NCI-H2081 (cell line): ENCODE measurements at regions not wholly inside any gene's neighbourhood (a gene's known extent, or its start where the extent isn't known, plus 50 kb on each side); places are given as distances from the start of the nearest gene placed in this dataset.
A peak's percentile ranks its signal among the peaks of the same experiment; 100 is the strongest.
"Not testable (repeated sequence)": the region's sequence is repeated elsewhere in the genome, so short reads cannot be mapped to it uniquely, and the experiment has no call there.

Experiments used
- DNase-seq, 2 experiments: peaks; one replicate each; lab custom pipeline; 2025; lab: John Stamatoyannopoulos, UW

DNA sequence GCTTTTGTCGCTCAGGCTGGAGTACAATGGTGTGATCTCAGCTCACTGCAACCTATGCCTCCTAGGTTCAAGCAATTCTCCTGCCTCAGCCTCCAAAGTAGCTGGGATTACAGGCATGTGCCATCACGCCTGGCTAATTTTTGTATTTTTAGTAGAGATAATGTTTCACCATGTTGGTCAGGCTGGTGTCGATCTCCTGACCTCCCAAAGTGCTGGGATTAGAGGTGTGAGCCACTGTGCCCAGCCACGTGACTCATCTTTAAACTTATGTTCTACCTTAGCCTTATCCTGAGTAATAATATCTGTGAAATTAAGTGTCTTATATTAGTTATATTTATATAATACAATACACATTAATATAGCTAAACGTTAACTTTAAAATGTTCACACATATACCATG is 101.2 kb upstream of the CADM1 start:
- DNase-seq: not testable (repeated sequence)

DNA sequence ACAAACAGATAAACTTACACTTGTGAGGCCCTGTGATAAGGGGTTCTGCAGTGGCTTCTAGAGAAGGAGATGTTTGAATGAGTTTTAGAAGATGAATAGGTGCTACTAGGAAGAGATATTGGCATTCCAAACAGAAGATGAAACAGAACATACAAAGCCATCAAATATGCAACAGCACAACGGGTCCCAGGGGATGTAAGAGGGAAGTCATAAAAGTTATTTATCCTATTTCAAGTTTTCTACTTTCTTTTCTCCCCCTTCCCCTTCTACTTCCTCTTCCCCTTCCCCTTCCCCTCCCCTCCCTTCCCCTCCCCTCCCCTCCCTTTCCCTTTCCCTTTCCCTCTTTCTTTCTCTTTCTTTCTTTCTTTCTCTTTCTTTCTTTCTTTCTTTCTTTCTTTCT is 94.9 kb upstream of the CADM1 start:
- DNase-seq: no peak

DNA sequence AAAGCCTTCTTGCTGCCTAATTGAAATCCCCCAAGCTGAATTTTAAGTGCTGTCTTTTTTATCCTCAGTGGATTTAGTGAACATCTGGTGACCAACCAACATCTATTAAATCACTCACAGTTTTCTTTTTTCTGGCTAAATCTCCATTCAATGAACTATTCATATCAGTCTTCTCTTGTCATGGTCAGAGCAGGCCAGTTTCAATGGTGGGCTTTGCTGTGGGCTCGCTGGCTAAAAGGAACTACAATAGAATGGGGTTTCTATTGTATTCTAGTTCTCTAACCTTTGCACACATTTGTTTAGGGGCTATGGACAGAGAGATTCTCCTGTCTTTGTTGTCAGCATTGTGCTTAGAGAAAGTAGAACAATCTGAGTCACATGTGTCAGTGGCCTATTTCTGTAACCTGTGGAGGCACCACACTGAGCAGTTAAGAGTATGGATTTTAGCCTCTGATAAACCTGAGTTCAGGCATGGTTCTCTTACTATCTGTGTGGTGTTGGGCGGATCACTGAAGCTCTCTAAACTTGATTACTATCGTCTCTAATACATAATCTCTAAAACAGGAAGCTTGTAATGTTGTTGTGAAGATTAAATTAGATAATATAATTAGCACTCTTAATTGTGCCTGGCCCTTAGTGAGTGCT is 94.2 kb upstream of the CADM1 start:
- no peak for DNase-seq

DNA sequence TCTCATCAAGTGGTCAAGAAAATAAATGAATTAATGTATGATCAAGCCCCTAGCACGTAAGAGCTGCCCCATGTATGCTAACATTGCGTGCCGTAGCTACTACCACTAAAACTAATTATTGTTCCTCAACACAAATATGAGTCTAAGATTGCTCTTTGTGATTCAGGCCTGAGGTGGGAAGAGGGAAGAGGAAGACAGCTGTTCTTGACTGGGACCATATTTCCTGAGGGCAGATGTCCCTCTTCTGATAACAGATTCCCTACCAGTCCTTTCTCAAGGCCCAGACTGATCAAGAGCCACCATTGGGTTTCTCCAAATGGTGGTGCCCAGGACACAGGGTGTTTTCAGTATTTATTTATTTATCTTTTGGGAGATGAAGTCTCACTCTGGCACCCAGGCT is 87.2 kb upstream of the CADM1 start:
- no peak for DNase-seq

DNA sequence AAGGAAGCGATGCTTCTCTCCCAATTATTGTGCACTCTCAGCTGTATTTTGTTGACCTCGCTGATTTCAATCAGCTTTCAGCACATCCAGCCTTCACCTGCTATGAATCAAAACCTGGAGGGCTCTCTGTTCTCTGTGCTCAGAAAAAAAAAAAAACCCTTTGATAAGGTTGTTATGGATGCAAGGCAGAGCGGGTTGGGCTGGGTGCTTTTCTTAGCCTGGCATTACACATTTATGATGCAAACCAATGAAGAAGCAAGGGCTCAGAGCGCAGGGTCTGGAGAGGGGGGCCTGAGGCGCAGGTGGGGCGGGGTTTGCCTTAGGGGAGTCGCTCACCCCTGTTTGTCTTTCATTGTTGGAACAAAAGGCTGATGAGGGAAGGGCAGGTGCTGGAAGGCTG is 86.0 kb upstream of the CADM1 start:
- peak; percentile 28 to 70 for DNase-seq

DNA sequence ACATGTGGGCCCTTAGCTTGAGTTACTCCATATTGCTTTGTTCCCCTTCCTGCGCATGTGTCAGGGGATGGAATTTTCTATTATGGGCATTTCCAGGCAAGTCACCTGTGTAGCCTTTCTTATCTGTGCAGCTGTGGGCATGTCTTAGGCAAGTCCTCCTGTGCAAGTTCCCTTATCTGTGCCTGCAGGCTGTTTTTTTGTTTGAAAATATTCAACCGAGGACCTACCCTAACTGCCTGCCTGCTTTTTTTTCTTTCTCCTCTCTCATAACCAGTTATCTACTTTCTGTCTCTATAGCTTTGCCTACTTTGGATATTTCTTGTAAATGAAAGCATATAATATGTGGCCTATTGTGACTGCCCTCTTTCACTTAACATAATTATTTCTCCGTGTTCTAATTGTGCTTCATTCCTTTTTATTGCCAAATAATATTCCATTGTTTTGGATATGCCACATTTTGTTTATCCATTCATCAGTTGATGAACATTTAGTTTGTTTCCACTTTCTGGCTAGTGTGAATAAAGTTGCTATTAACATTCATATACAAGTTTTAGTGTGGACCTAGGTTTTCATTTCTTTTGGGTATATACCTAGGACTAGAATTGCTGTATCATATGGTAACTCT is 83.6 kb upstream of the CADM1 start:
- DNase-seq: no peak

DNA sequence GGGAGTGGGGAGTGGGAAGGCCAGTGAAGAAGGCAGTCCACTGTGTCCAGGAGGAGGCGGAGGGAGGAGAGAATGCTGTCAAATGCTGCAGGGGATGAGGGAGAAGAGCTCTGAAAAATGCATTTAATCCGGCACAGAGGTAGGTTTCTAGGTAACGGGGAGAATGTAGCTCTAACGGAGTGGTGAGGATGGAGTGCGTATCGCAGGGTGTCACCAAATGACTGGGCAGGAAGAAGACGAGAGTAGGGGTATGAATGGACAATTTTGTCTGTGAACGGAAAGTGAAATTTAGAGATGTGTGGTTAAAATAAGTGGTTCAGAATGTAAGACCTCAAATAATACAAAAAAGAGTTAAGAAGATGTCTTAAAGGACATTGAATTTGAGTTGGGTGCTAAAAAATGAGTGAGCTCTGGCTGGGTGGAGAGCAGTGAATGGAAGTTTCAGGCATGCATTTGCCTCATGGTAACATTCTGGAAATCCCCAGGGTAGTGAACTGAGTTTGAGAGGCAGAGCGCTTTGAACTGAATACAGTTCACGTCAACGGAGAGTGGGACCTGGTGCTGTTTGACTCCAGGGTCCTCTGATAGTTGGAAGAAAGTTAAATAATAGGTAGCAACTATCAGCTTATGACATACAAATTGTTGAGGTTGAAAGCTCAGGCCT is 81.3 kb upstream of the CADM1 start:
- no peak for DNase-seq

DNA sequence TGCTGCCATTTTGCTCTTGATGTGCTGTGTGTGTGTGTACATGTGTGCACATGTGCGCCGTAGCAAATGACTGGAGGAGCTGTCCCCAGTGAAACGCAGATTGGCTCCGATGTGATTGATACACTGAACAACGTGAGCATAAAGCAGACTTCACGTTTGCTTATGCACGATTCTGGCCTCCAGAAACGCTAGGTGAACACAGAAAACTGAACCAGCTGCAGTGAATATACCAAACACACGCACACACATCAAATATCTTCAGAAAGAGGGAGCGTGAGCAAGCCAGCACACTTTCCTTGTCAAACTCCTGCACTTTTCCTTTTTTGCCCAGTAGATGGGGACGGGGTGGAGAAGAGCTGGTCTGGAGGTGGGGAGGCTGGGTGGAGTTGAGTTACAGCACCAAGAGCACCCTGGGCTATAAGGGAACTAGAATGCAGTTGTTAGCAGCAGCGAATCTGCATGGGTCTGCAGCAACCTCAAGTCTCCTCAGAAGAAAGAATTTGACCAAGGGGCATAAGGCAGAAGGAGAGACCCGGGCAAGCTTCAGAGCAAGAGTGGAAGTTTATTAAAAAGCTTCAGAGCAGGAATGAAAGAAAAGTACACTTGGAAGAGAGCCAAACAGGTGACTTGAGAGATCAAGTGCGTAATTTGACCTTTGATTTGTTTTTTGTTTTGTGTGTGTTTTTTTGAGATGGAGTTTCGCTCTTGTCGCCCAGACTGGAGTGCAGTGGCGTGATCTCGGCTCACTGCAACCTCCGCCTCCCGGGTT is 77.8 kb upstream of the CADM1 start:
- peak; percentile 15 to 59 for DNase-seq

DNA sequence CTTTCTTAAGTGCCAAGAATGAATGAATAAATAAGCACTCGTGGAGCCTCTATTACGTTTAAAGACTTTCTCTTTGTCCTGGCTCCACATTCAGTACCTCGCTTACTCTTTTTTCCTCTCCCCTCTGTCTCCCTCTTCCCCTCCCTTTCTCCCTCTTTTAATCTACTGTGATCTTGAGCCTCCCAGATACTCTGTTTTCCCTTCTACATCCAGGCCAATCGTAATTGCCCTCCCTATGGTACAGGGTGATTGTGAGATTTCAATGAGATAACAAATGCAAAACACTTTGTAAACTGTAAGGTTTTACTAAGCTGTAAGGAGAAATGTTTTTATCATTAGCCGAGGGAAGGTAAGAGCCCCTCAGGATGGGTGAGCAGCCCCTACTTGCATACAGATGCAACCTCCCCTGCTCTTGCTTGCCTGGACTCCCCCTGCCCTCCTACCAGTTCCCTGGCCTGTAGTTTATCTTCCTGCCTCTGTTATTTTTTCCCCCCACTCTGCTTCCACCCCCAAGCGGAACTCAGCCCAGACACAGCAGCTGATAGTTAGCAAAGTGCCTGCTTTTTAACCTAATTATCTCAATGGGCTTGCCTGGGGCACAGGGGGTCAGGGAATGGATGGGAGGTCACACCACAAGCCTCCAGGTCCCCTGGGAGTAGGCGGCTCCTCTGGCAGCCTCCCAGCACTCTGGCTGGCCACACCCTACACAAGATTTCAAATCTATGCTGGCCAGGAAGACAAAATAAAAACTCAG is 76.9 kb upstream of the CADM1 start:
- DNase-seq: peak in 1 of 2 experiments; percentile 8

DNA sequence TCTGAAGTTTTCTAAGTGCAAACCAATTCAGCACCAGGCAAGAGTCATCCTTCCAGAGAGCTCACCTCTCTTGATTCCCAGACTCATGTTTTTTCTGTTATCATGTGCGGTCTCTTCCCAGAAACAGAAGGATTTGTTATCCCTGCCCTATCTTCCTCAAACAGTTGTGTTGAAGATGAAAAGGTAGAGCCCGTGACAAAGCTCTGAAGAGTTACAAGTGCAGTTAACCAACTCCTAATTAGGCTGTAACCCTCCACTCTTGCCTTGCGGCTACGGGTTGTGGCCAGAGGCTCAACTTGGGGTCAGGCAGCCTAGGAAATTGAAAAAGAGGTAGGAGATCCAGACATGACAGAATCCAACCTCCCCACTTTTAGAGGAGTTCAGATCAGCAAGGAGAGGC is 76.2 kb upstream of the CADM1 start:
- DNase-seq: no peak

DNA sequence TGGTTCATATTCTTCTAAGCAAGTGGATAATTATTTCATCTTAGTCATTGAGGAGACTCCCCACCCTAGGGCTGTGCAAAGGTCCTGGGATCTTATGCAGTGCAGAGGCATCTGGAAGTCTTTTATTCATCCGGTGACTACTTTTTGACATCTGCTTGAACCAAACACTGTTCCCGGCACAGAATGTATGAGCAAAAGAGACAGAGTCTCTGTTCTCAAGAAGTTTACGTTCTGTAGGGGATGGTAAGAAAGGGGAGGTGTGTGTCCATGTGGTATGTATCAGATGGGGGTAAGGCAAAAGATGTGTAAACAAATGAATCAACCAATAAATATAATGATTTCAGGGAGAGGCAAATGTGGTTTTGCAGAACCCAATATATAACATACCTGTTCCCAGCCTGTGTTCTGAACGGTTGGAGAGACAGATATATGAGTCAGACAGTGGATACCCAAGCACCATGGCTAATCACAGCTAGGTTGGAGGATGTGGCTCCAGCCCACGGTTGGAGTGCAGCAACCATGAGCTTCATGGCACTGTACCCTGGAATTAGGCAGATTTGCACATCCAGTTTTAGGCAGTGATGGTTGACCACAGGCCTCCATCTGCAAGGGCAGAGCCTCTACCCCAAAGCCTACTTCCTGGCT is 75.1 kb upstream of the CADM1 start:
- no peak for DNase-seq

DNA sequence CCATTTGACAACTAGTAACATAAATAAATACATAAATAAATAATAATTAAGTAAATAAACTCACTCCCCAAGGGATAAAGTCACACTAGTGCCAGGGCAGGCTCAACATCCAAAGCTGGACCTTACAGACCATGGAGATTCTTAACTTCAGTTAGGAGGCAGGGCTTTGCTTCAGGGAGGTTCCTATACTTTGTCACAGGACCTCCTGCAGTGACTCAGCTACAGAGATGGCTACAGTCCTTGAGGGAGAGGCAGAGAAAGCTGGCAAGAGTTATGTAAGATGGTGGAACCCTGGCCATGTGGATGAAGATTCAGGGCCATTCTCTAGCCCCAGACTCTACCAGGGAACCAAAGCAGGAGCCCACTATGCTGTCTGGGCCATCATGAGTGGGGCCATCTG is 74.1 kb upstream of the CADM1 start:
- no peak for DNase-seq

DNA sequence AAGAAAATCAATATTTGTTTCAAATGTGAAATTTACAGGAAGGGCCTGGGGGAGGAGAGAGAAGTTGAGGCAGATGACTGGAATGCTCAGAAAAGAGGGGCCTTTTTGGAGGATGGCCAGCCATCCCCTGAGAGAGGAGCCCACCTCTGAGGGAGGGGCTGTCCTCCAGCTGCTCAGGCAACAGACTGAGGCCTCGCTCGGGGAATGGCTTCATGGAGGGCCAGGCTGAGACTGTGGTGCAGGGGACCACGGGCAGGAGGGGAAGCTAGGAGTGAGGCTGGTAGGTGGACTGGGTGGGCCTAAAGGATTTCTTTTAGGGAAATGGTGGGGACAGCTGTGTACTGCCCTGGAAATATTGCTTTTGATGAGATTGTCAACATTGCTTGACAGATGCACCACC is 73.5 kb upstream of the CADM1 start:
- no peak for DNase-seq

DNA sequence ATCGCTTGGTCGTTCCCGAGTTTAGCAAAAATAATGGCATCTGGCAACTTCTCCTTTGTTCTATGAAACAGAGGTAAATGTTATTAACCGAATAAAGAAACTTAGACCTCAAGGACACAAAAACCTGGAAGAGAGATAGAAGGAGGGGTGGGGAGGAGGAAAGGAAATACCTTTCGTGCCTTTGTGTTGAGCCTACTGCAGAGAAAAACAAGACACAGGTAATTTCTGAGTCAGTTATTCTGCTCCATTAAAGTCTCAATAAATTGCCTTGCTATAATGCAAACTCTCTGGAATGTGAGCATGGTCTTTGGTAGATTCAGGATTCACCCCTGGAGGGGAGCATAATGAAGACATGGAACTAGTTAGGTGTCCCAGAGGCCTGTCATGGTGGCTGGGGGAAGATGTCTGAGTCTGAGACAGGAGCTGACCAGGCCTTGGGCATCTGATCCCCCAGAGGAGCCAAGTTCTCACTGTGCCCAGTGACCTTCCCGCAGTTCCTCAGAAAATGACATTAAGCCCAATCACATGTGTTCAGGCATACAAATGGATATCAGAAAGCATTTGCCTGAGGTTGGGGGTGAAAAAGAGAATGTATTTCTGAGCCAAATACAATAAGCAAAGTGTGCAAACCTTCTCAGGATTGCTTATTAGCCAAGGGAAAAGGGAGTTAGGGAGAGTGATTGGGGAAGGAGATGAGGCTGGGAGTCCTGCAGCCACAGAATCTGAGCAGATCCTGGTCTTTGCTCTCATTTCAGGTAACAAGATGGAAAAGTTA is 72.6 kb upstream of the CADM1 start:
- DNase-seq: no peak

DNA sequence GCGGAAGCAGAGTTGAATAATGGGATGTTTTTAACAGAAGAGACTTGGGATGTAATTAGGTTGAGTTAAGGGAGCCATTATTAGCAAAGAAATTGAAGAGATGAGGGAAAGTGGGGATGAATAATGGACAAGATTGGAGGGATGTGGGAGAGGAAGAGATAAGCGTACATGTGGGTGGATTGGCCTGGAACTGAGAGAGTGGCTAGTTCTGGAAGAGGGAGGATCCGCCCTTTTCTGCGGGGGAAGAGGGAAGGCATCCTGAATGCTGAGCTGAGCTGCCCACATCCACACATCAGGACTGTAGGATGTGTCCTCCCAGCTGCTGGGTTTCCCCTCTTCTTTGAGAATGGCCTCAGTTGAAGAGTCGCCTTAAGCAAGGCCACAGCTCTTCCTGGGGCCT is 68.3 kb upstream of the CADM1 start:
- DNase-seq: no peak

DNA sequence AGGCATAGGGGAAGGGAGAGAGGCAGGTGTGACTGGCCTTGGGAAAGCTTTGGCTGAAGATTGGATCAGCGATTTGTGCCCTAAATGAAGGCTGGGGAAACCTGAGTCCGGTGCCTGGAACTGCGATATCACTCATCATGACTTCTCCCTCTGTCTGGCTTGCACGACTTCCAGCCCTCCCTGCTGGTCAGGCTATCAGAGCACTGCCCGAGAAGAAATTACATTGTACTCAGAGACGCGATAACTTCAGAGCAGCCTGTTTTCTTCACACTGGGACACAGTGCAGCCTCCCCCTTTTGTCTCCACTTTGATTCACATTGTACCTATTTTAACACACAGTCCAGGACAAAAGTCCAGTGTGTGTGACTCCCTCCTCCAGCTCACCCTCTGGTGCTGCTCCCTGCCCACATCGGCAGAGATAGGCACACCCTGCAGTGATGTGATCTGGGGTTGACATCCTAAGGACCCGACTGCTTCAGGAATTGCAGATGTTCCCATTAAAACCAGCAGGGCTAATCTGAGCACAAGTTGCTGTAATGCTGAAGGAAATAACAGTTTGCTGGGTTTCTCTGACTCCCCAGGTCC is 62.1 kb upstream of the CADM1 start:
- DNase-seq: no peak

DNA sequence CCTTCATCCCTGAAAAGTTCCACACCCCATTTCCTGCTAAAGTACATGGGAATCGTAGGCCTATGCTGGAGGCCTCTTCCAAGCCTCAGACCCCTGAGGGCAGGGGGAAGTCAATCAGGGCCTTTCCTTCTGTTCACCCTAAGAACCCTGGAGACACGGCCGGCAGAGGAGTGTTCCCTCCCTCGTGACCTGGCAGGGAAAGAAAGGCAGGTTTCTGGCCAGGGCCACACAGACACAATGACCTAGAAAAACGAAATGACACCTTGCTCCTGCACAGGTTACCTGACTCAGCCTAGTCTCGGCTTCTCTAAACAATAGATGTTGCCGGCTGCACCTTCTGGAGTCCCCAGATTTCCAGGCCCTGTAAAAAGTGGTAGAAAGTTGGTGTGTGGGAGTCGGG is 60.6 kb upstream of the CADM1 start:
- DNase-seq: no peak

DNA sequence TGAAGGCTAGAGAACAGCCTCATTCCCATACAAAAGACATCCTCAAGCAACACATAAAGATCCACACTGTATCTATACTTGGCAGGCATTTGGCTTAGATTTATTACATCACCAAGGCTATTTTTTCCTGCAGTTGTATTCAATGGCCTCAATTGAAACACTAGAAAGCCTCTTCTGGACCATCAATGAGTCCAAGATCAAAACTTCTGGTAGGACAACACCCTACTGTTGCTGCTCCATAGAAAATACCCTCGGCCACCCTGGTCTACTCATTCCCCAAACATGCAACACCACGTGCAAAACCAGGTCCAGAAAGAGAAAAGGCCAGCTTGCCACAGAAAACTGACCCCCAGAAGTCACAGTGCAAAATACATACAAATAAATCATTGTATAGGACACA is 56.9 kb upstream of the CADM1 start:
- no peak for DNase-seq

DNA sequence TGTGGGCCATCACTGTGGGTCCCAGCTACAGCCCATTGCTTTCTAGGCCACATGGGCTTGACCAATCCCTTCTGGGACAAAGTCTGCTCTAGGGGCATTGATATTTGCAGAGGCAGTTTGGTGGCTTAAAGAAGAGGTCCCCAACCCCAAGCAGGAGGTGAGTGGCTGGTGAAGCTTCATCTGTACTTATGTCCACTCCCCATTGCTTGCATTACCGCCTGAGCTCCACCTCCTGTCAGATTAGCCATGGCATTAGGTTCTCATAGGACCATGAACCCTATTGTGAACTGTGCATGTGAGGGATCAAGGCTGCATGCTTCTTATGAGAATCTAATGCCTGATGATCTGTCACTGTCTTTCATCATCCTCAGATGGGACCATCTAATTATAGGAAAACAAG is 54.4 kb upstream of the CADM1 start:
- no peak for DNase-seq

DNA sequence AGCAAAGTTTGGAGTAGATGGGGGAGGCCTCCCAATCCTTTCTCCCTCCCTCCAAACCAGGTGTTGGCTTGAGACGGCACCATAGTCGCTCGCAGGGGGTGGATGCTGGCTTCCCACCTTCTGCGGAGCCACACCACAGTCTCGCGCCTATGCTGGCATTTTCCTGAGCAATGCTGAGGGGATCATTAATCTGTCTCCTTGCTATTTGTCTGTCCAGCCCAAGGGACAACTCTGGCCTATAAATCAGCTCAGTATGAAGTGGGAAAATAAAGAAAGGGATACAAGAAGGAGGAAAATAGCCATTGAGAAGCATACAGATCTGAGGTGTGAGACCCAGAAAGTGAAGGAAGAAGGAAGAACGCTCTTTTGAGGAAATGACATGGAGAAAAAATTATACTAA is 53.5 kb upstream of the CADM1 start:
- DNase-seq: no peak

DNA sequence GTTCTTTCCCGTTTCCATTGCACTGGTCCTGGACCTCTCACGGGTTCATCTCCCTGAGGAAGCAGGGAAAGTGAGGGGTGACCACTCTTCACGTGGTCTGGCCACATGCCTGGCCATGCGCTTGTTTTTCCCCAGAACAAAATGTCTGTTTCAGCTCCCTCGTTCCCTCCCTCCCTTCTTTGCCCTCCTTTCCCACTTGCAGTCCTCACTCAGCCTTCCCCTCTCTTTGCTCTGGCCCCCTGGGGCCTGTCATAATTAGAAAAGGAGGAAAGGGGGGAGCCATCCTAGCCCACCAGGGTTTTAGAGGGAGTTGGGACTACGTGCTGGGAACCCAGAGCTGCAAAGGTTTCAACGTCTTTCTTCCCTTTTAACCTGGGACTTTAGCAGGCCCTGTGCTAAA is 52.8 kb upstream of the CADM1 start:
- no peak for DNase-seq
